ENCODE measurements at regions not wholly inside any gene's neighbourhood (a gene's known extent, or its start where the extent isn't known, plus 50 kb on each side); places are given as distances from the start of the nearest gene placed in this dataset.
A peak's percentile ranks its signal among the peaks of the same experiment; 100 is the strongest.

DNA sequence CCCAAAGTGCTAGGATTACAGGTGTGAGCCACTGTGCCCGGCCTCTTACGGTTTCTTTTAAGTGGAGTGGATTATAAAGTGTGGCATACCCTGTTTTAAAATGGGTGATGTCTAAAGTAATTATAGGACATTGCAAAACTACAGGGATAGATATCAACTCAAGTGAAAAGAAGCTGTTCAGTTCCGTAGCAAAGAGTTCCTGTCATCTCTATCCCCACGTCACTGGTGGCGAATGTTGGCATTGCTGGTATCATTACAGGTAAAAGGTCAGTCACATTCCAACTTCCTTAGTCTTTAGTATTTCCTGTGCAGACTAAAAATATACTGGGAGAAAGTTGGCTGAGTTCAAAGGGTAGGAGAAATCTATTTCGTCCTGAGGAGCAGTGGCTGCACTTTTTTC is 95.6 kb upstream of the SLC38A2 start:
- DNase-seq, result no peak
- ATAC-seq, result no peak

DNA sequence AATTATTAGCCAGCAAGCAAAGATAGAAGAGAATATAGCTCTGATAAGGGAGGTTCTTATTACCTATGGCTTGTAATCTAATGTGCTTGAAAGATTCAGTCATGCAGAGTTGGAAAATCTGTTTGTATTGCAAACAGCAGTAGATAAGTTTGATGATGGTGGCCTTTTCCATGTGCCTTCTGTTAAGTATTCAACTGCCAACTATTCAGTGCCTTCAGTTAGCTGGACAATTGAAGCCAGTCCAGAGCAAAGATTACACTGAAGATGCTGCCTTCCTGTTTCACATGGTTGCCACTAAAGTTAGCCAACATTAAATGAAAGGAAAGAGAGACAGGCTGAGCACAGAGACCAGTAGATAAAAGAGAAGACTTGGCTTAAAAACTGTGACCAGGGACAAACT is 92.7 kb upstream of the SLC38A2 start:
- ATAC-seq (no peak), DNase-seq (no peak)

DNA sequence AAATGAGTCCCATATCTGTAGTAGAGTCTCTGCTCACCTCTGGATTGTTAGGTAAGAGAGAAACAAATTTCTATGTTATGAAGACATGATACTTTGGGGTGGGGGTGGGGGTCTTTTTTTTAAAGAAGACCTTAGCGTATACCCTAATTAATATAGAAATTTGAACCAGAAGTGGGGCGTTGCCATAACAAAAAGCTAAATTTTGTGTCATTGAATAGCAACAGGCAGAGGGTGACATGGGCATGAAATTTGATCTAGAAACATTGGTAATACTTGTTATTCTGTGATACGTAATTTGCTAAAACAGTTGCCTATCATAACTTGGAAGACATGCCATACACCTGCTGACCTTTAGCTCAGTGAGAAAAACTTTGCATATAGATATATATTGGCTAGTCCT is 92.3 kb upstream of the SLC38A2 start:
- no peak for ATAC-seq
- DNase-seq, result no peak

DNA sequence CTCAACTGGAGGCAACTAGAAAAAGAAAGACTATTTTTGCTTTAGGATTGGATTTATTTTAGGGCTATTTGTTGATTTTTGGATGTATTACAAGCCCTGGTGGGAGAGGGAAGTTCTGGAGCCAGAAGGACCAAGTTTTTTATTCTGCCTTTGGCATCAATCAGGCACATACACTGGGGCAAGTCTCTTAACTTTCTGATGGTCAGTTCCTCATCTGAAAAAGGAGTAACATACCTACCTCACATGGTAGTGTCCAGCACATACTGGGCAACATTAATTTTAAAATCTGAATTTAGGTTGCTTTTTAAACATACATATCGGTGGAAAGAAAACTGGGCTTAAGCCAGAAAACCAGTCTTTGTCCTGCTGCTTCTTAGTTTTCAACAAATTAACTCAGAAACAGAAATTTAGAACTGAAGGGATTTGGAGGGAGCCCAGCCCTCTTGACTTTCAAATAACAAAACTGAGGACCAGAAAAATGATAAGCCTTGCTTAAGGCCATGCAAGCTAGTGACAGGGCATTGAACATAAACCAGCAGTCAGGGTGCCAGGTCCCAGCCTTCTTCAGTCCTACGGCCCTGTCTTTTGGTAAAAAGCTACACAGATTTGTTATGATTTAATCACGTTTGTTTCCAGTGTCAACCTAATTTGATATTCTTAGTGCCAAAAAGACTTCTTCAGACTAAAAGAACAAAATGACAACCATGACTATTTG is 90.2 kb upstream of the SLC38A2 start:
- ATAC-seq, result no peak
- no peak for DNase-seq

DNA sequence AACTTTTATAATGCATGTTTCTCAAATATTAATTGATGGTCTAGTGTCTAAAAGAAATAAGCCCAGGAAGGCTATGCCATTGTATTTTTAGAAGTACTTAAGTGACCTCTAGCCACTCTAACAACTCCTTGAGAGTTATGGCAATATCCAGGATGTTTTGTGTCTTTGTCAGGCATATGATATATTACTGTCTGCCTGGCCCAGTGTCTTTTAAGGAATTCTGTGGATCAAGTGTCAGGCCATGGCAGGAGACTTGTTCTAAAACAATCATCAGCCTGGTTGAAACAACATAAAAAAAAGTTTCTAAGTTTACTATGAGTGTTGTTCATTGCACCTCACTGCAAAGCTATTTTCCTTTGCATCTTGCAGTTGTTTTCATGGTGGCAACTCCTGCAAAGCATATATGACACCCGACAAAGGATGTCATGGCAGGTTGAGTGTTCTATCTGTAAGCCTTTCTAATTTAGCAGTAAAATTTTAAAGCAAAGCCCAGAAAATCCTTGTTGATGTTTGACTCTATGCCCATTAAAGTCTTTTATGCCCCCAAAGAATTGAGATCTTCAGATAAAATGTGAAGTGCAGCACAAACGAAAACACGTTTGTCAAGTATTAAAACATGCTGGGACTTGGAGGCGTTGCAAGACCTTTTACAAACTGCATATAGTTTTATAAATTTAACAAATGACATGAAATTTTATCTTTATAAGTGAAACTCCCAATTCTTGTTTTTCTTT is 89.5 kb upstream of the SLC38A2 start:
- ATAC-seq (no peak), DNase-seq (no peak)

GRCh38 chr12:46461459-46461858 is 88.9 kb upstream of the SLC38A2 start:
- DNase-seq, result no peak

DNA sequence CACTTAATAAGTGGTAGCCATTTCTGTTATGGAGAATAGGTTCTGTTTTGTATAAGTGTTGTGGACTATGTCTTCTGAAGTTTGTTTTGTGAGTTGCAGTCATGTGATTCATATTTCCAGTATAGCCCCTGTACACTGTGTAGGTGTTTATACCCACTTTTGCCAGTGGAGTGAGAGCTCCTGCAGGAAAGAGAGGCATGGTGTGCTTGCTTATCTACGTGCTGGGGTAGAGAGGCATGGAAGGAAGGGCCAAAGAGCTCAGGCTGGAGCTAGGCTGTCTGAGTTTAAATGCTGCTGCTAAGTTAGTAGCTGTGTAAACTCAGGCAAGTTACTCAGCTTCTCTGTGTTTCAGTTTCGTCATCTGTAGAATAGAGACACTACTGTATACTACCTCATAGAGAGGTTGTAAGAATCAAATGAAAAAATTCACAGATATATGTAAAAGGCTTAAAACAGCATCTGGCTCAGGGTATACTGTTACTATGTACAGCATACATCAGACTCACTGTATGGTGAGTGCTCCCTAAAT is 88.2 kb upstream of the SLC38A2 start:
- no peak for DNase-seq
- peak; percentile 62 for ATAC-seq

More at GRCh38 chr12:46461459-46461858, 88.9 kb upstream of the SLC38A2 start:
- no peak for ATAC-seq

DNA sequence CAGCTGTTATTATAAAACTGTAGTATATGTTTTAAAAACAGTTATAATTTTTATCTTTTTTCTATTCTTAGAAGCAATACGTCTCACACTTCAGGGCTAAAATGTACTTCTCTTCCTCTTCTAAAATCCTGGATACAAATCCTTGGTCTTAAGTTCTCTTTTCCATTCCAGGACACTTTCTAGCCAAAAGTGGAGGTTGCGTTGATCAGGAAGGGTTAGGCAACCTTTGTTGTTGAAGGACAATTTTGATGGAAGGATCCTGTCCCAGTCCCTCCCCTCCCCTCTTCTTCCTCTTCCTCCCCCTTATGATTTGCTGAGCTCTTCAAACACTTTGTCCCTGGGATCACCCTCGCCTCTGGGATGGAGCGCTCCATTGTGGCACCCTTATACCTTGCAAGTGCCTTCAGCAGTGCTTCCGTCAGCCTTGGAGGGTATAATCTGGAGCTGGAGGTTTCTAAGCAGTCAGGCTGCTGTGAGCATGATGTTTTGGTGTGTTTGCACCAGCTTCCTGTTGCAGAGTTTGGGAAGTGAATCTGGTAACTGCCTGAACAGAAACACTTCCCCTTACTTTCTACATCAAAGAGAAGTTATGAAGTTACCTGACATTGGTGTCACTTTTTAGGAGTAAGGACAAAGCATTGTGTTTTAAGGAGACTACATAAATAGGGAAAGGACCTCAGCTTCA is 87.4 kb upstream of the SLC38A2 start:
- ATAC-seq (no peak), DNase-seq (peak; percentile 14)

GRCh38 chr12:46459111-46459510 is 86.5 kb upstream of the SLC38A2 start:
- ATAC-seq (peak; percentile 84), DNase-seq (peak; percentile 37)

DNA sequence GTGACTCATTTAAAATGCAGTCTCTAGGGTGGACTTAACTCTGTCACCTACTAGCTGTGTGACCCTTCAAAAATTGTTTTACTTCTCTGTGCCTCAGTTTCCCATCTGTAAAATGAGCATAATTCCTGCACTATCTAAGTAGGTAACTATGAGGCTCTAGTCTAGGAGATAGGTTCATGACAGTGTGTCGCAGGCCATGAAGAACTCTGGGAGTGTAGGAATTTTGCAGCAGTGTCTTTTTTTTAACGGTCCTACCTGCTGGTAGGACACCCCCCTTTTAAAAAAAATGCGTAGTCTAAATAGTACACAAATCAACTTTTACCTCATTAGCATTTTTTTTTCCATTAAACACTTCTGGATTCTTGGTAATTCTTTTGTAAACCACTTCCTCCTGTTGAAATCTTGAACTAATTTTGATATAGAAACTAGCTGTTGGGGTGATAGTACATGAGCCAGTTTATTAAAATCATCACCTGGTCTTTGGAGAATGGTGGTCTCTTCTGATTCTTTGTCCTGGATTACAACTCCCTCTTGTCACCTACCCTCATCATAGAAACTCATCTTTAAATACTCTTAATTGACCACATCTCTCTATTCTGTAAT is 86.0 kb upstream of the SLC38A2 start:
- DNase-seq (no peak), ATAC-seq (peak; percentile 29)

DNA sequence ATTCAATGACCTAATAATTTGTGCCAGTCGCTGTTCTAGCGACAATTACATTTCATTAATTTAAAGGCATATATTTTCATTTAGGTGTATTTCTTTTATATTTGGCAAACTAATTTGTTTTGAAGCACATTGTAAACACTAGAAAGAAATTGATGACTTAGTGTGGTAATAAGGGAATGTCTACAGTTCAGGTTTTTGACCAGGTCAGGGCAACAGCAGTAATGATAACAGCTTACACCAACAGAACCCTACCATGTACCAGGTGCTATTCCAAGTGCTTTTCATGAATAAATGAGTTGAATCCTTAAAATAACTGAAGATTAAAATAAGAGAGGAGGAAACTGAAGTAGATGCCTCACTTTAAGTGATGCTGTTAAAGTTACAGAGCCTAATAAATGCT is 85.4 kb upstream of the SLC38A2 start:
- DNase-seq, result no peak

GRCh38 chr12:46456356-46457334 is 84.1 kb upstream of the SLC38A2 start:
- DNase-seq (no peak), ATAC-seq (no peak)

More for the DNA sequence above, 85.4 kb upstream of the SLC38A2 start:
- no peak for ATAC-seq

DNA sequence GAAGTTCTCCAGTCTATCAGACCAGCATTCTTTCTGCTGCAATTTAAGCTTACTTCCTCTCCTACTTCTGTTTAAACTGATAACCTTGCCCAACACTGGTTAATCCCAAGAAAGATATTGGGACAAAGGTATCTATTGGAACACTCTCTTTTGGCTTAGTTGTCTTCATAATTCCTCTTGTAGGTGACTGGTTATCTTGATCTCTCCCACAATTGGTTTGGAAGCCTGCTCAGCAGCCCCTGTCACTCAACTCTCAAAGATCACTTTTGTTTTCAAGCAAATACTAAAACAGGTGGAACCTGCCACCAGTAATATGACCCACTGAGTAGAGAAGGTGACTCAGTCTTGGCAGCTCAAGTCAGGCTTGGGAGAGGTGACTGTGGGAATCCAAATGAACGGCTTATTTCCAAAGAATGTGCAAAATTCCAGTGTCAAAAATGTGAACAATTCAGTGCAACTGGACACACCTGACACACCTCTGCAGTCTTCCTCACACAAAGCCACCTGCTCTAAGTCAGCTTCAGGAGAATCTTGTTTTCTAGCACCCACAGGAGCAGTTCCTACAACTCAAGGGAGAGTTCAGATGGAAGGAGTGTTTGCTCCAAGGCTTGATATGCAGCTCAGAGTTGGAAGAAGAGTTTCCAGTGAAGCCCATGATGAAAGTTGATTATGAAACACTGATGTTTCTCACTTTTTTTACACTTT is 83.2 kb upstream of the SLC38A2 start:
- peak; percentile 38 for ATAC-seq

DNA sequence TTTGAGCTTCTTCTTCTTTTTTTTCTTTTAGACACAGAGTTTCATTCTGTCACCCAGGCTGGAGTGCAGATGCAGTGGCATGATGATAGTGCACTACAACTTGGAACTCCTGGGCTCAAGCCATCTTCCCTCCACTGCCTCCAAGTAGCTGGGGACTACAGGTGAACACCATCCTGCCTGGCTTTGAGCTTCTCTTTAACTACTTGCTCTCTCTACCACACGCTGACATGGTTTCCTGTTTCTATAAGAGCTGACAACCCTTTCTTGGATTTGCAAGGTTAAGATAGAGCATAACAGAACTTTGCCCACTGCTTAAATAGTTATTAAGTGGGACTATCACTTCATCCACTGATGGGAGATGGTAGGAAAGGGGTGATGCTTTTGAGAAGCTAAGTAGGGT is 82.4 kb upstream of the SLC38A2 start:
- DNase-seq (no peak), ATAC-seq (no peak)

More for the DNA sequence above, 83.2 kb upstream of the SLC38A2 start:
- DNase-seq, result no peak

DNA sequence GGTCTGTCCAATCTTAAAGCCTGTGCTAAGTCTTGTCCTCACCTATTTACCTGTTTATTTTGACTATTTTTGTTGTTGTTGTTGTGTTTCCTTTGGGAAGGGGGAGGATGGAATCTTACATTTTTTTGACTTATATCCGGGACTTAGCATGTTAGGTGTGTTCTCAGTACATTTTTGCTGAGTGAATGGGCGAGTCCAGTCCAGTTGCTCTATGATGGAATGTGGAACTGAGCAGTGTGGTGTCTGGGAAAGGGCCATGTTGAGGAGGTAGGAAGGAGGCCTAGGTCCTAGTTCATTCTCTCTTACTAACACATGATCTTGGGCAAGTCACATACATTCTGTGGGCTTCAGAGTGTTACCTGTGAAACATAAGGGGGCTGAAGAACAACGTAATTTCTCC is 80.9 kb upstream of the SLC38A2 start:
- DNase-seq (no peak), ATAC-seq (no peak)

DNA sequence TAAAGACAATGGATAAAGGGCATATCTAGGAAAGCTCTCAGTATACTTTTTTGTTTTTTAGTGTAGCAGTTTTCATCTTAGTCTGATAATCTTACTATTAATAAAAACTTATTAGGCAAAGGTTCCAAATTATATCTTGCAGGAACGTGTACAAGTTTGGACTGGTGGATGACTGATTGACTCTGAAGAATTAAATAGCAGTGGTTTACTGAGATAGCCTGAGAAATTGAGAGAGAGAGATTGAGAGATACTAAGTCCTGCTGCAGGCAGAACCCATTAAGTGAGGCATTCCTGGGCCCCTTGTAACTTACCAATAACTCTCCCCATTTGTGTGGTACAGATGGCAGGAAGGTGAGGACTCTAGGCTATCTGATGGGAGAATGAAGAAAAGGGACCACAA is 80.2 kb upstream of the SLC38A2 start:
- DNase-seq (no peak), ATAC-seq (no peak)

- no peak for ATAC-seq
- no peak for DNase-seq
Measured at GRCh38 chr12:46452061-46452615, 79.6 kb upstream of the SLC38A2 start.

DNA sequence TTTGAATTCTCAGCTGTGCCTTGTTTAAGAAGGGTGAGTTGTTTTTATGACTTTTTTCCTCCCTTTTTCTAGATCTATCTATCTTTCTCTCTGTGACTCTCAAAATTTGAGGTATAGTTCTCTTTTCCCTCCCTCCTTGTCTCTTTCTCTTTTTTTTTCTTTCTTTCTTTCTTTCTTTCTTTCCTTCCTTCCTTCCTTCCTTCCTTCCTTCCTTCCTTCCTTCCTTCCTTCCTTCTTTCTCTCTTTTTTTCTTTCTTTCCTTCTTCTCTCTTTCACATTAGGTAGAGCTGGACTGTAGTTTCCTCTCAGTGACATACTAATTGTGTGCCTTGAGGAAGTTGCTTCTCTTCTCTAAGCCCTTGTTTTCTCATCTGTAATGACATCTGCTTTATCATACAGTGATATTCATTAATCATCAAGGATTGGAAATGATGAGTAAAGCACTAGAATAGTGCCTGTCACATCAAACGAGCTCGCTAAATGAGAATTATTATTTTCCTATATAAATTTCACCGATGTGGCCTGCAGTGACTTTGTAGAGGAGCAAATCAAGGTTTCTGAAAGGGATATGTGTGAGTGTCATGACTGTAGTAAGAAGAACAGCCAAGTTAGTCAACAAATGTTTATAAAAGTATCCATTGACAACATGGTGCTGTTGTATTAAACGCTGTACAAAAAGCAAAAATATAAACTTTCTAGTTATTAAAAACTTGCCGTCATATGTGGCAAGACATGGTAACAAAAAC is 78.9 kb upstream of the SLC38A2 start:
- ATAC-seq, result peak; percentile 82
- DNase-seq, result no peak

GRCh38 chr12:46450279-46450748 is 77.7 kb upstream of the SLC38A2 start:
- no peak for ATAC-seq
- no peak for DNase-seq

All from stimulated activated naive CD8-positive, alpha-beta T cell treated with anti-CD3 and anti-CD28 coated beads, Interleukin-15, Interleukin-2, amounts not matched to agents 100 U/mL and 50 U/mL, for 24 hours (primary cell).